ENCODE measurements at regions not wholly inside any gene's neighbourhood (a gene's known extent, or its start where the extent isn't known, plus 50 kb on each side); places are given as distances from the start of the nearest gene placed in this dataset.

GRCh38 chr1:106249810-106250209 lies 806.7 kb upstream of the PRMT6 start:
- TF ChIP-seq CTCF (IDR thresholded peaks at IDR 0.05) = no peak
- Mint-ChIP-seq H3K4me1 (no peaks in the 10 kb centered on the region), H3K9me3 (no peaks in the 10 kb centered on the region), H3K27ac (no peak overlapping the region), H3K27me3 (ENCODE audit: low read depth, poor library complexity) (no peaks in the 10 kb centered on the region), H3K36me3 (ENCODE audit: low read depth) (no peaks in the 10 kb centered on the region), H3K4me3 (no peak overlapping the region)
- no peak for DNase-seq

DNA sequence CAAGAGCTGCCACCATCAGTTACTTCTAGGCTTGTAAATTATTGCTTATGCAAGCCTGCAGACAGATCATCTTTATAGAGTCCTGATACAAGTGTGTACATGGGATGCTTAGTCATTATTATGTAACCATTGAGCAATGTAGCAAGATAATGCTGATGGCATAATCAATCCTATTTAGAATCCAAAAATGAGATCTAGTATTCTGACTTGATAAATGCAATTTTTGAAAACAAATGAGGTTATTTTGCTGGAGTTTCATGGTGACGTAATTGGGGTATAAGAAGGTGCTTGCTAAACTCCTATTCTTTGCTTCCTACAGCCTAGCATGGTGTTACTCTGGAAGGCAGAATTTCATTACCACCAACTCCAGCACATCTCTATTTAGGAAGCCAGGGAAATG lies 801.7 kb upstream of the PRMT6 start:
- no peak overlapping the region for H3K4me3 Mint-ChIP-seq
- no peaks in the 10 kb centered on the region for H3K36me3 Mint-ChIP-seq (ENCODE audit: low read depth)
- no peaks in the 10 kb centered on the region for H3K4me1 Mint-ChIP-seq
- H3K9me3 Mint-ChIP-seq = peaks cover 5% of the 10 kb centered on the region
- no peak overlapping the region for H3K27ac Mint-ChIP-seq
- H3K27me3 Mint-ChIP-seq (ENCODE audit: low read depth, poor library complexity) = no peaks in the 10 kb centered on the region
- no peak for TF ChIP-seq CTCF (IDR thresholded peaks at IDR 0.05)
- no peak for DNase-seq

DNA sequence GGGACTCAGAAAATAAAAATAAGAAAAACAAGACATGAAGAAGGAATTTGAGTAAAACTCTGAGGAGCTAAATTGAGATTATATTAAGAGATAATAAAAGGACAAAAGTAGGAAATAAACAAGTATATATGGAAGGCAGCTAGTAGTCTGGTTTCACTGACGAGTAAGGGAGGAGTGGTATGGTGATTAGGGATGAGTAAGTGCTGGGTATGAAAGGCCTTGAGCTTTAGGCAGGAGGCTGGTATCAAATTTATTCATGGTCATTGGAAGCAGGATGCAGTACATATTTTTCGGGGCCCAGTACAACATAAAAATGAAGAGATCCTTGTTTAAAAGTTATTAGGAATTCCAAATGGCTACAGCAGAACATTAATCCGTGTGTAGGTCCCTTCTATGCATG lies 789.7 kb upstream of the PRMT6 start:
- no peak for DNase-seq
- Mint-ChIP-seq H3K4me3 (no peak overlapping the region), H3K4me1 (no peaks in the 10 kb centered on the region), H3K36me3 (ENCODE audit: low read depth) (no peaks in the 10 kb centered on the region), H3K27me3 (ENCODE audit: low read depth, poor library complexity) (no peaks in the 10 kb centered on the region), H3K9me3 (peaks cover 15% of the 10 kb centered on the region), H3K27ac (no peak overlapping the region)
- no peak for TF ChIP-seq CTCF (IDR thresholded peaks at IDR 0.05)

DNA sequence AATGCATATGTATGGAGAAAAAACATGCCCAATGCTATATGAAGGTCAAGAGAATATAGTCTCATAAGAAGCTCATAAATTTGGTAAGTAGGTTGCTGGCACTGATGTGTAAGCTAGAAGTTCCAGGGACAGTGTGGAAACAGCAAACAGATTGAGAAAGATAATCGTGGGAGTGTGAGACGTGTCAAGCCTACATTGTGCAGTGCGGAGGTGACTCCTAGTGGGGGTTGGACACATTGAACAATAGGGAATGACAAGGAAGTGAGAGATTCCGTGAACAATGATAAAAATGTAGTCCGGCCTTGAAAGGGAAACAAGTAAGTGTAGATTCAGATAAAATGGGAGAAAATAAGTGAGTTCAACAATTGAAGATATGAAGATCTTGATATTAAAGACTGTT lies 788.4 kb upstream of the PRMT6 start:
- no peak for TF ChIP-seq CTCF (IDR thresholded peaks at IDR 0.05)
- peak; percentile 8 for DNase-seq
- Mint-ChIP-seq H3K4me1 (no peaks in the 10 kb centered on the region), H3K4me3 (no peak overlapping the region), H3K27ac (no peak overlapping the region), H3K9me3 (peaks cover 15% of the 10 kb centered on the region), H3K36me3 (ENCODE audit: low read depth) (no peaks in the 10 kb centered on the region), H3K27me3 (ENCODE audit: low read depth, poor library complexity) (no peaks in the 10 kb centered on the region)

- H3K4me1 Mint-ChIP-seq = no peaks in the 10 kb centered on the region
- no peak overlapping the region for H3K4me3 Mint-ChIP-seq
- H3K27ac Mint-ChIP-seq = no peak overlapping the region
- DNase-seq = no peak
- H3K27me3 Mint-ChIP-seq (ENCODE audit: low read depth, poor library complexity) = no peaks in the 10 kb centered on the region
- no peaks in the 10 kb centered on the region for H3K9me3 Mint-ChIP-seq
- no peak for TF ChIP-seq CTCF (IDR thresholded peaks at IDR 0.05)
- no peaks in the 10 kb centered on the region for H3K36me3 Mint-ChIP-seq (ENCODE audit: low read depth)
Observed at GRCh38 chr1:106276871-106277270, 779.6 kb upstream of the PRMT6 start.

- no peaks in the 10 kb centered on the region for H3K27me3 Mint-ChIP-seq (ENCODE audit: low read depth, poor library complexity)
- H3K4me1 Mint-ChIP-seq = no peaks in the 10 kb centered on the region
- no peak for TF ChIP-seq CTCF (IDR thresholded peaks at IDR 0.05)
Observed at GRCh38 chr1:106277786-106278185, 778.7 kb upstream of the PRMT6 start.

More at GRCh38 chr1:106277786-106278185, 778.7 kb upstream of the PRMT6 start:
- Mint-ChIP-seq H3K9me3 (peaks cover 4% of the 10 kb centered on the region), H3K27ac (no peak overlapping the region), H3K4me3 (no peak overlapping the region), H3K36me3 (ENCODE audit: low read depth) (no peaks in the 10 kb centered on the region)
- DNase-seq = no peak

All from nephron progenitor cell (in vitro differentiated cells).